NCI-H1105 treated with DMSO at 0.1 percent for 48 hours (cell line): ENCODE measurements at regions not wholly inside any gene's neighbourhood (a gene's known extent, or its start where the extent isn't known, plus 50 kb on each side); places are given as distances from the start of the nearest gene placed in this dataset.

Source experiments
- DNase-seq: peaks from one replicate; lab custom pipeline; 2025; lab: John Stamatoyannopoulos, UW

GRCh38 chr2:125070726-125071505 is 1045.8 kb downstream of the CNTNAP5 start:
- no peak for DNase-seq

- no peak for DNase-seq
These were observed 1048.4 kb downstream of the CNTNAP5 start for GRCh38 chr2:125073440-125073839.

GRCh38 chr2:125085904-125086303 is 1060.8 kb downstream of the CNTNAP5 start:
- DNase-seq = peak; percentile 16

GRCh38 chr2:125086313-125087184 is 1061.5 kb downstream of the CNTNAP5 start:
- peak; percentile 45 for DNase-seq

GRCh38 chr2:125092276-125093009 is 1067.4 kb downstream of the CNTNAP5 start:
- no peak for DNase-seq

- DNase-seq = no peak
These were observed 1070.7 kb downstream of the CNTNAP5 start for GRCh38 chr2:125095826-125096225.

GRCh38 chr2:125106710-125107109 is 1081.6 kb downstream of the CNTNAP5 start:
- no peak for DNase-seq

- no peak for DNase-seq
These were observed 1082.4 kb downstream of the CNTNAP5 start for GRCh38 chr2:125107446-125107845.

GRCh38 chr2:125108251-125108650 is 1083.2 kb downstream of the CNTNAP5 start:
- DNase-seq = no peak

- DNase-seq = no peak
These were observed 1100.8 kb downstream of the CNTNAP5 start for GRCh38 chr2:125125902-125126301.

GRCh38 chr2:125160947-125161346 is 1135.9 kb downstream of the CNTNAP5 start:
- no peak for DNase-seq

GRCh38 chr2:125167152-125167551 is 1142.1 kb downstream of the CNTNAP5 start:
- no peak for DNase-seq

GRCh38 chr2:125167820-125168219 is 1142.7 kb downstream of the CNTNAP5 start:
- no peak for DNase-seq

GRCh38 chr2:125168442-125168841 is 1143.4 kb downstream of the CNTNAP5 start:
- DNase-seq = no peak

- DNase-seq = no peak
These were observed 1144.1 kb downstream of the CNTNAP5 start for GRCh38 chr2:125169022-125169763.

GRCh38 chr2:125169764-125170146 is 1144.7 kb downstream of the CNTNAP5 start:
- no peak for DNase-seq

- no peak for DNase-seq
These were observed 1147.1 kb downstream of the CNTNAP5 start for GRCh38 chr2:125172181-125172580.

- no peak for DNase-seq
These were observed 1150.3 kb downstream of the CNTNAP5 start for GRCh38 chr2:125175415-125175814.

GRCh38 chr2:125185691-125186270 is 1160.7 kb downstream of the CNTNAP5 start:
- no peak for DNase-seq

GRCh38 chr2:125207431-125207830 is 1182.3 kb downstream of the CNTNAP5 start:
- no peak for DNase-seq

- DNase-seq = no peak
These were observed 1191.2 kb downstream of the CNTNAP5 start for GRCh38 chr2:125216321-125216720.
